ENCODE measurements at regions not wholly inside any gene's neighbourhood (a gene's known extent, or its start where the extent isn't known, plus 50 kb on each side); places are given as distances from the start of the nearest gene placed in this dataset.

DNA sequence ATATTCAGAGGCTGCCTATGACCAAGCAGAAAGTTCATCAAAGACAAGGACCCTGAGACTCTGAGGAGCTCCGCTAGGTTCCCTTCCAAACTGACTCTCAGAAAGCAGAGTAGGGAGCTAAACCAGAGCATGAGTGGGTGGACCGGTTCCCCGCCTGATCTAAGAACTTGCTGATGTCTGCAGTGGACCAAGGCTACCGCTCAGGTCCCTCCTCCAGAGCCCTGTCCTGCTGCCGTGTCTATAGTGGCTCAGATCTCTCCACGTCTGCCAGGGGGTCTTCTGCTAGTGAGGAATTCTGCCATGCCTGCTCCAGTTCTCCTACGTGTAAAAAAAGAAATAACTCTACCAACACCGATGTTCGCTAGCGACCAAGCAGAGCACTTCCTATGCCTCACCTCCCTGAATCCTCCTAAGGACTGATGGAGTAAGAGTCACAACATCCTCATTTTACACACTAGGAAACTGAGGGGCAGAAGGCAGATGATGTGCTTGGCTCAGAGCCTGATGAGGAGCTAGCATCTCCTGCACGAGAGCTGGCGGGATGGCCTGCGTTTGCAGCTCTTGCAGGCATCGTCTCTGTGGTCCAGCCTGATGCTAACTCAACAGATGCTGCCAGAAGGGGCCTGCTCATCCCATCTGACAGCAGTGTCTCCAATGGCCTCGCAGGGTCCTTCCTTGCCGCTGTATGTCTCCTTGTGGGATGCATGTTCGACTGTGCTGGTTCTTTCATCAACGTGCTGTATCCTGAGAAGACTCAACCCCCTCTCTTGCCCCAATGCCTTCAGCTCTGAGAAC is 265.5 kb downstream of the C16orf95 start:
- Histone ChIP-seq H3K9me3 (ENCODE audit: control insufficient read depth, insufficient read depth, low read depth, low read length) (no peaks in the 10 kb centered on the region), H3K36me3 (ENCODE audit: control insufficient read depth in 2 of 2, insufficient read depth in 1 of 2, low read length in 2 of 2) (no peaks in the 10 kb centered on the region), H3K27ac (ENCODE audit: extremely low read depth, low read depth, low read length) (no peak overlapping the region), H3K4me3 (ENCODE audit: low read depth, low read length) (no peak overlapping the region), H3K4me1 (ENCODE audit: control insufficient read depth, insufficient read depth, low read length) (peaks cover 8% of the 10 kb centered on the region)
- ChIA-PET POLR2A (no interaction called here), CTCF (interaction anchor here (1.5 to 3.6 kb wide), 2 partner anchors 9 to 11 kb away, joined by 4 to 21 read pairs; no protein-coding TSS in a partner anchor)
- TF ChIP-seq REST (tag by site-specific recombination; IDR thresholded peaks at IDR 0.05), result no peak
- TF ChIP-seq SP2 (tag by site-specific recombination; IDR thresholded peaks at IDR 0.05), result no peak
- no peak for TF ChIP-seq GLI4 (tag by site-specific recombination; IDR thresholded peaks at IDR 0.05)
- no peak for TF ChIP-seq ZNF792 (tag by site-specific recombination; IDR thresholded peaks at IDR 0.05)
- TF ChIP-seq, protein P1, sequence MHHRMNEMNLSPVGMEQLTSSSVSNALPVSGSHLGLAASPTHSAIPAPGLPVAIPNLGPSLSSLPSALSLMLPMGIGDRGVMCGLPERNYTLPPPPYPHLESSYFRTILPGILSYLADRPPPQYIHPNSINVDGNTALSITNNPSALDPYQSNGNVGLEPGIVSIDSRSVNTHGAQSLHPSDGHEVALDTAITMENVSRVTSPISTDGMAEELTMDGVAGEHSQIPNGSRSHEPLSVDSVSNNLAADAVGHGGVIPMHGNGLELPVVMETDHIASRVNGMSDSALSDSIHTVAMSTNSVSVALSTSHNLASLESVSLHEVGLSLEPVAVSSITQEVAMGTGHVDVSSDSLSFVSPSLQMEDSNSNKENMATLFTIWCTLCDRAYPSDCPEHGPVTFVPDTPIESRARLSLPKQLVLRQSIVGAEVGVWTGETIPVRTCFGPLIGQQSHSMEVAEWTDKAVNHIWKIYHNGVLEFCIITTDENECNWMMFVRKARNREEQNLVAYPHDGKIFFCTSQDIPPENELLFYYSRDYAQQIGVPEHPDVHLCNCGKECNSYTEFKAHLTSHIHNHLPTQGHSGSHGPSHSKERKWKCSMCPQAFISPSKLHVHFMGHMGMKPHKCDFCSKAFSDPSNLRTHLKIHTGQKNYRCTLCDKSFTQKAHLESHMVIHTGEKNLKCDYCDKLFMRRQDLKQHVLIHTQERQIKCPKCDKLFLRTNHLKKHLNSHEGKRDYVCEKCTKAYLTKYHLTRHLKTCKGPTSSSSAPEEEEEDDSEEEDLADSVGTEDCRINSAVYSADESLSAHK (tag by site-specific recombination; IDR thresholded peaks at IDR 0.05), result no peak
- TF ChIP-seq ZNF302 (tag by site-specific recombination; IDR thresholded peaks at IDR 0.05; ENCODE audit: low read depth), result no peak
- TF ChIP-seq ZNF776 (tag by site-specific recombination; IDR thresholded peaks at IDR 0.05; ENCODE audit: borderline replicate concordance), result no peak
- no peak for TF ChIP-seq ZNF426 (tag by site-specific recombination; IDR thresholded peaks at IDR 0.05)
- no peak for TF ChIP-seq ZNF23 (tag by site-specific recombination; IDR thresholded peaks at IDR 0.05; ENCODE audit: borderline replicate concordance)
- no peak for TF ChIP-seq ZNF132 (tag by site-specific recombination; IDR thresholded peaks at IDR 0.05; ENCODE audit: borderline replicate concordance)
- no peak for TF ChIP-seq ZNF366 (tag by site-specific recombination; conservative IDR thresholded peaks at IDR 0.05)
- no peak for TF ChIP-seq ZNF510 (tag by site-specific recombination; IDR thresholded peaks at IDR 0.05; ENCODE audit: insufficient replicate concordance)
- no peak for TF ChIP-seq SETDB1 (IDR thresholded peaks at IDR 0.05; ENCODE audit: insufficient read length, low read length)
- no peak for TF ChIP-seq ZNF658 (tag by site-specific recombination; IDR thresholded peaks at IDR 0.05)
- no peak for TF ChIP-seq BCL11A (tag by site-specific recombination; IDR thresholded peaks at IDR 0.05; ENCODE audit: low read depth)
- no peak for TF ChIP-seq ZBTB20 (tag by site-specific recombination; IDR thresholded peaks at IDR 0.05)
- TF ChIP-seq ZNF391 (tag by site-specific recombination; IDR thresholded peaks at IDR 0.05; ENCODE audit: borderline replicate concordance, low read depth), result no peak

GRCh38 chr16:87052506-87052905 is 264.7 kb downstream of the C16orf95 start:
- Histone ChIP-seq H3K4me1 (ENCODE audit: control insufficient read depth, insufficient read depth, low read length) (peaks cover 4% of the 10 kb centered on the region), H3K36me3 (ENCODE audit: control insufficient read depth in 2 of 2, insufficient read depth in 1 of 2, low read length in 2 of 2) (no peaks in the 10 kb centered on the region), H3K4me3 (ENCODE audit: low read depth, low read length) (no peak overlapping the region), H3K27ac (ENCODE audit: extremely low read depth, low read depth, low read length) (no peak overlapping the region), H3K9me3 (ENCODE audit: control insufficient read depth, insufficient read depth, low read depth, low read length) (no peaks in the 10 kb centered on the region)
- CTCF ChIA-PET, result interaction anchor here (1.5 to 3.6 kb wide), 2 partner anchors 8 to 10 kb away, joined by 4 to 21 read pairs; no protein-coding TSS in a partner anchor
- POLR2A ChIA-PET, result no interaction called here
- TF ChIP-seq, protein P2, sequence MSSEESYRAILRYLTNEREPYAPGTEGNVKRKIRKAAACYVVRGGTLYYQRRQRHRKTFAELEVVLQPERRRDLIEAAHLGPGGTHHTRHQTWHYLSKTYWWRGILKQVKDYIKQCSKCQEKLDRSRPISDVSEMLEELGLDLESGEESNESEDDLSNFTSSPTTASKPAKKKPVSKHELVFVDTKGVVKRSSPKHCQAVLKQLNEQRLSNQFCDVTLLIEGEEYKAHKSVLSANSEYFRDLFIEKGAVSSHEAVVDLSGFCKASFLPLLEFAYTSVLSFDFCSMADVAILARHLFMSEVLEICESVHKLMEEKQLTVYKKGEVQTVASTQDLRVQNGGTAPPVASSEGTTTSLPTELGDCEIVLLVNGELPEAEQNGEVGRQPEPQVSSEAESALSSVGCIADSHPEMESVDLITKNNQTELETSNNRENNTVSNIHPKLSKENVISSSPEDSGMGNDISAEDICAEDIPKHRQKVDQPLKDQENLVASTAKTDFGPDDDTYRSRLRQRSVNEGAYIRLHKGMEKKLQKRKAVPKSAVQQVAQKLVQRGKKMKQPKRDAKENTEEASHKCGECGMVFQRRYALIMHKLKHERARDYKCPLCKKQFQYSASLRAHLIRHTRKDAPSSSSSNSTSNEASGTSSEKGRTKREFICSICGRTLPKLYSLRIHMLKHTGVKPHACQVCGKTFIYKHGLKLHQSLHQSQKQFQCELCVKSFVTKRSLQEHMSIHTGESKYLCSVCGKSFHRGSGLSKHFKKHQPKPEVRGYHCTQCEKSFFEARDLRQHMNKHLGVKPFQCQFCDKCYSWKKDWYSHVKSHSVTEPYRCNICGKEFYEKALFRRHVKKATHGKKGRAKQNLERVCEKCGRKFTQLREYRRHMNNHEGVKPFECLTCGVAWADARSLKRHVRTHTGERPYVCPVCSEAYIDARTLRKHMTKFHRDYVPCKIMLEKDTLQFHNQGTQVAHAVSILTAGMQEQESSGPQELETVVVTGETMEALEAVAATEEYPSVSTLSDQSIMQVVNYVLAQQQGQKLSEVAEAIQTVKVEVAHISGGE (tag by site-specific recombination; conservative IDR thresholded peaks at IDR 0.05; ENCODE audit: low read depth), result no peak
- TF ChIP-seq KLF17 (tag by site-specific recombination; IDR thresholded peaks at IDR 0.05) (no peak), ZNF837 (tag by site-specific recombination; IDR thresholded peaks at IDR 0.05) (no peak), ZFP37 (tag by site-specific recombination; IDR thresholded peaks at IDR 0.05) (no peak), ZNF335 (tag by site-specific recombination; conservative IDR thresholded peaks at IDR 0.05) (no peak), ZNF660 (tag by site-specific recombination; IDR thresholded peaks at IDR 0.05) (no peak), ZNF629 (tag by site-specific recombination; IDR thresholded peaks at IDR 0.05) (no peak), YY1 (tag by site-specific recombination; IDR thresholded peaks at IDR 0.05) (no peak)
